Memory B cell (primary cell): ENCODE measurements at regions not wholly inside any gene's neighbourhood (a gene's known extent, or its start where the extent isn't known, plus 50 kb on each side); places are given as distances from the start of the nearest gene placed in this dataset.
"Not testable (repeated sequence)": the region's sequence is repeated elsewhere in the genome, so short reads cannot be mapped to it uniquely, and the experiment has no call there.

Experiments
- ATAC-seq: fragments of 150-1000 bp; cut with Tn5 transposase; 2 replicates; pipeline ENCODE4 v1.10.0; 2021; ENCODE audit warnings: low read depth, mild to moderate bottlenecking, moderate library complexity
- DNase-seq, 2 donors: peaks; one replicate each; pipeline ENCODE4 v3.0.0; 2022; ENCODE audit warnings: low spot score in 2 of 2
- H3K27ac Mint-ChIP-seq: one replicate; pipeline ENCODE4 v1.8.0; 2022; ENCODE audit warnings: mild to moderate bottlenecking, moderate library complexity, mixed read lengths
- H3K27me3 Mint-ChIP-seq: one replicate; pipeline ENCODE4 v1.8.0; 2022; ENCODE audit warnings: mixed read lengths
- H3K36me3 Mint-ChIP-seq: one replicate; pipeline ENCODE4 v1.8.0; 2022; ENCODE audit warnings: mild to moderate bottlenecking, mixed read lengths
- H3K4me1 Mint-ChIP-seq: one replicate; pipeline ENCODE4 v1.8.0; 2022; ENCODE audit warnings: mixed read lengths
- H3K4me3 Mint-ChIP-seq: one replicate; pipeline ENCODE4 v1.8.0; 2022; ENCODE audit warnings: mild to moderate bottlenecking, moderate library complexity, mixed read lengths
- H3K9me3 Mint-ChIP-seq: one replicate; pipeline ENCODE4 v1.8.0; 2022; ENCODE audit warnings: mixed read lengths

DNA sequence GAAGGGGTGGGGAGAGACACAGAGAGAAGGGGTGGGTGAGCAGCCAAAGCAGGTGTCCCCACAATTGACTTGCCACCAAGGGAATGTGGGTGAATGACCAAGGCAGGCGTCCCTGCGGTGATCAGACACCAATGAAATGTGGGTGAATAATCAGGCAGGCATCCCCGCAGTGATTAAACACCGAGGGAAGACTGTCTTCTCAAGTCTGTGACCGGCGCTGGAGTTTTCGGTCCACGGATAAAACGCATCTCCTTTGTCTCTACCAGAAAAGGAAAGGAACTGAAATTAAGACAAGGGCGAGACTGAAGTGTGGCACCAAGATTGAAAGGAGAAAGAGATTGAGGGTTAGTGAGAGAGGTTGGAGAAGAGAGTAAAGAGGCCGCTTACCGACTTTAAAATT, 90.0 kb upstream of the NUDT6 start:
- H3K4me3 Mint-ChIP-seq, H3K9me3 Mint-ChIP-seq, DNase-seq, H3K4me1 Mint-ChIP-seq, H3K27me3 Mint-ChIP-seq, H3K27ac Mint-ChIP-seq, ATAC-seq: not testable (repeated sequence)
- peaks cover 41% of the 10 kb centered on the region for H3K36me3 Mint-ChIP-seq

DNA sequence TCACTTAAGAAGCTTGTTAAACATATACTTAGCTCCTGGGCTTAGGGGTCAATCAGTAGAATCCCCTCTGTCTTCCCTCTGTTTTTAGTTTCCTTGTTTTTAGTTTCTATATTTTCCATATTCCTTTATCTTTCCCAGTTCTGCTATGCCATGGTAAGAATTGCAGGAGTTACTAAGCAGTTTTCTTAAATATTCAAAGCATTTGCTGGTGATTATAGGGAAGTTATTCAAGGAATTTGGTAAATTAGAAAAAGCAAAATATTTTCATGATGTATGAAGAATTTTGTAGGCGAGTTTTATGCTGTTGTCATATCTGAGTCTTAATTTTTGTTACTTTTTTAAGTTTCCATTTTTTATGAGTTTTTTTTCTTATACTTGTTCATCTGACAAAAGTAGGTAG, 91.6 kb upstream of the NUDT6 start:
- H3K4me1 Mint-ChIP-seq = peaks cover 10% of the 10 kb centered on the region
- DNase-seq = no peak
- no peak overlapping the region for H3K27ac Mint-ChIP-seq

DNA sequence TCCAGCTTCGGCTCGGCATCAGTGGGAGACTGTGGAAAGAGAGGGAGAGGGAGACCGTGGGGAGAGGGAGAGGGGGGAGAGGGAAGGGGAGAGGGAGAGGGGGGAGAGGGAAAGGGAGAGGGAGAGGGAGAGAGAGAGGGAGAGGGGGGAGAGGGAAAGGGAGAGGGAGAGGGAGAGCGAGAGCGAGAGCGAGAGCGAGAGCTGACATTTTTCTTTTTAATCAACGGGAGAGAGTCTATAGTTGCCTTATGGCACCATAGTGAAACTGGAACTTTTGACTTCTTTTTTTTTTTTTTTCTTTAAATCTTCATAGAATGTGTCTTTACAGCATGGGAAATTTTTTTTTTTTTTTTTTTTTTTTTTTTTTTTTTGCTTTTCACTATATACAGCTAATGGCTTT, 94.7 kb upstream of the NUDT6 start:
- no peaks in the 10 kb centered on the region for H3K27me3 Mint-ChIP-seq
- DNase-seq = no peak
- H3K36me3 Mint-ChIP-seq = peaks cover 18% of the 10 kb centered on the region
- H3K4me3 Mint-ChIP-seq = no peak overlapping the region
- no peaks in the 10 kb centered on the region for H3K9me3 Mint-ChIP-seq
- ATAC-seq = no peak
- no peak overlapping the region for H3K27ac Mint-ChIP-seq
- H3K4me1 Mint-ChIP-seq = peaks cover 3% of the 10 kb centered on the region

More for the DNA sequence above, 91.6 kb upstream of the NUDT6 start:
- peaks cover 3% of the 10 kb centered on the region for H3K9me3 Mint-ChIP-seq
- H3K4me3 Mint-ChIP-seq = no peak overlapping the region
- ATAC-seq = no peak
- no peaks in the 10 kb centered on the region for H3K27me3 Mint-ChIP-seq
- peaks cover 31% of the 10 kb centered on the region for H3K36me3 Mint-ChIP-seq

DNA sequence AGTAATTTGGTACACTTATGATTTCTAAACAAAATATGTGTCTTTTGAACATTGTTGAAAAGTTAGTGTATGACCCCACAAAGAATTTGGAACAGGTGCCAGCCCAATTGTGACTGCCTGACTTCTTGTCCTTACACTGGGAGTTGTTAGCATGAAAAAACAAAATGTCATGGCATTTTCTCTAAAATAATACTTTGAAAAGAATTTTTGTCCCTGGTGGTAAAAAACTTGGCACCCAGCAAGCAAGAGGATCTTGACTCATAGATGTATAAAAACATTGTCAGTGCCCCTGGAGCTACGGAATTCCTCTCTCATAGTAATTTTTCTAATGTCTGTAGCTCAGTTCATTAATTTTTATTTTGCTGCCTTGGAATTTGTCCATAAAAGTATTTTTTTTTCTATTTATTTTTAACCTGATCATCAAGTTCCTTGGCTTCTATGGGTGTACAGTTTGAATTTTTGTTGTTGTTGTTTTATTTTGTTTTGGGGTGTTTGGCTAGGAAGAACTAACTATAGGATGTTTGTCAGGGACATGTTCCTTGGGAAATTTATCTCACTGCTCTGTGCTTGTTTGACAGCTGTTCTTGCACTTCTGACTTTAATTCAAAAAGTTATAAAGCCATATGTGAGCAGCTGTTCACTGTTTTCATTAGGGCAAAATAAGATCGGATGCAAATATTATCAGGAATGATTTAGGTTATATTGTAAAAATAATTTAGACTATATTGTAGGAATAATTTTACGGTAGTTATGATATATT, 95.4 kb upstream of the NUDT6 start:
- no peaks in the 10 kb centered on the region for H3K9me3 Mint-ChIP-seq
- H3K36me3 Mint-ChIP-seq = peaks cover 15% of the 10 kb centered on the region
- peaks cover 2% of the 10 kb centered on the region for H3K4me1 Mint-ChIP-seq
- H3K27ac Mint-ChIP-seq = peak overlapping the region; percentile 59
- DNase-seq = no peak
- no peaks in the 10 kb centered on the region for H3K27me3 Mint-ChIP-seq
- H3K4me3 Mint-ChIP-seq = no peak overlapping the region
- no peak for ATAC-seq

DNA sequence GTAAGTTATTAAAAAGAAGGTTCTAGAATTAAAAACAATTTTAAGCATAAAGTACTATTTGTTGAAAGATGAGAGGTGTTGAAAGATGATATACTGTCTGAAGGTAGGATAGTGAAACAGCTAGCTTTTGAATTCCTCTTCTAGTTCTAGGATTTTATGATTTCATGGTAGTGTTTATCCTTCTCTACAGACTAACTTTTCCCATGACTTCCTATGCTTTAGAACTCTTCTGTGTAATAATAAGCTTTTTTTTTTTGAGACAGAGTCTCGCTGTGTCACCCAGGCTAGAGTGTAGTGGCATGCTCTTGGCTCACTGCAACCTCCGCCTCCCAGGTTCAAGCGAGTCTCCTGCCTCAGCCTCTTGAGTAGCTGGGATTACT, 96.0 kb upstream of the NUDT6 start:
- H3K9me3 Mint-ChIP-seq = no peaks in the 10 kb centered on the region
- H3K36me3 Mint-ChIP-seq = peaks cover 15% of the 10 kb centered on the region
- no peak overlapping the region for H3K4me3 Mint-ChIP-seq
- H3K4me1 Mint-ChIP-seq = peaks cover 2% of the 10 kb centered on the region
- DNase-seq (no peak), ATAC-seq (no peak)
- H3K27ac Mint-ChIP-seq = no peak overlapping the region
- H3K27me3 Mint-ChIP-seq = no peaks in the 10 kb centered on the region

DNA sequence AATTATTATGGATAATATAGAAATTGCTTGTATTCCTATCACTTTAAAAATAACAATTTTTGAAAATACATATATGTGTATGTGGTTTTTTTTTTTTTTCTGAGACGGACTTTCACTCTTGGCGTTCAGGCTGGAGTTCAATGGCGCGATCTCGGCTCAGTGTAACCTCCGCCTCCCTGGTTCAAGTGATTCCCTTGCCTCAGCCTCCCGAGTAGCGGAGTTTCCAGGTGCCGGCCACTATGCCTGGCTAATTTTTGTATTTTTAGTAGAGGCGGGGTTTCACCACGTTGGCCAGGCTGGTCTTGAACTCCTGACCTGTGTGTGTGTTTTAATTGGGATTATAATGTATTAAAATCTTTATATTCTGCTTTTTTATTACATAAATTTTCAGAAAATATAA, 97.9 kb upstream of the NUDT6 start:
- Mint-ChIP-seq H3K27ac (no peak overlapping the region), H3K4me3 (no peak overlapping the region), H3K9me3 (no peaks in the 10 kb centered on the region), H3K36me3 (peaks cover 16% of the 10 kb centered on the region), H3K27me3 (no peaks in the 10 kb centered on the region), H3K4me1 (peaks cover 5% of the 10 kb centered on the region)
- DNase-seq (no peak), ATAC-seq (no peak)

DNA sequence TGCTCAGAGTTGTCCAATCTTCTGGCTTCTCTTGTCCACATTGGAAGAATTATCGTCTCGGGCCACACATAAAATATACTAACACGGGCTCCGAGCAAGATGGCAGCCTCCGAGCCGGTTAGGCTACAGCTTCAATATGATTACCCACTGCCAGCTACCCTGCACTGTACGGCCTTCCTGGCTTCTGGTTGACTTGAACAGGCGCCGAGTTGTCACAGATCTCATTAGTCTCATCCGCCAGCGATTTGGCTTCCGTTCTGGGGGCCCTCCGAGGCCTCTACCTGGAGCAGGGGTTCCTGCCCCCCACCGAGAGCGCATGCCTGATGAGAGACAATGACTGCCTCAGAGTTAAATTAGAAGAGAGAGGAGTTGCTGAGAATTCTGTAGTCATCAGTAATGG, 101.2 kb upstream of the NUDT6 start:
- ATAC-seq (no peak), DNase-seq (no peak)
- H3K27me3 Mint-ChIP-seq = no peaks in the 10 kb centered on the region
- H3K9me3 Mint-ChIP-seq = no peaks in the 10 kb centered on the region
- H3K4me3 Mint-ChIP-seq = no peak overlapping the region
- no peak overlapping the region for H3K27ac Mint-ChIP-seq
- H3K4me1 Mint-ChIP-seq = peaks cover 5% of the 10 kb centered on the region
- H3K36me3 Mint-ChIP-seq = peaks cover 17% of the 10 kb centered on the region

DNA sequence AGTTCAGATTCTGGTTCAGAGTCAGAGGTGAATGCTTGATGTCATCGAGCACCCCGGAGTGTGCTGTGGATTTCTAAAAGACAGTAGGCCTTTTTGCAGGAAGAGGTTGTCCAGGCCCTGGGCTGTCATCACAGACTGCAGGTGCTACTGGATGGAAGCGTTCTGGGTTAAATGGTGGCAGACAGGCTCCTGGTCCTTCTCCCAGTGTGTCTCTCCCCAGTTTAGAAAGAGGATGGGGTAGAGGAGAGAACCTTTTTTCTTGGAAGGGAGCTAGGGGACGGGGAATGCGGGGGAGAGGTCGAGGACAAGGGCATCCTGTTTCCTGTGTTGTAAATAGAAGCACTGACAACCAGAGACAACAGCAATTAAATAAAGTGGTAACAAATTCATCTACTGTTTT, 102.3 kb upstream of the NUDT6 start:
- DNase-seq (no peak), ATAC-seq (no peak)
- Mint-ChIP-seq H3K4me3 (no peak overlapping the region), H3K27me3 (no peaks in the 10 kb centered on the region), H3K27ac (peak overlapping the region; percentile 13), H3K9me3 (no peaks in the 10 kb centered on the region), H3K36me3 (peaks cover 15% of the 10 kb centered on the region), H3K4me1 (peaks cover 5% of the 10 kb centered on the region)

DNA sequence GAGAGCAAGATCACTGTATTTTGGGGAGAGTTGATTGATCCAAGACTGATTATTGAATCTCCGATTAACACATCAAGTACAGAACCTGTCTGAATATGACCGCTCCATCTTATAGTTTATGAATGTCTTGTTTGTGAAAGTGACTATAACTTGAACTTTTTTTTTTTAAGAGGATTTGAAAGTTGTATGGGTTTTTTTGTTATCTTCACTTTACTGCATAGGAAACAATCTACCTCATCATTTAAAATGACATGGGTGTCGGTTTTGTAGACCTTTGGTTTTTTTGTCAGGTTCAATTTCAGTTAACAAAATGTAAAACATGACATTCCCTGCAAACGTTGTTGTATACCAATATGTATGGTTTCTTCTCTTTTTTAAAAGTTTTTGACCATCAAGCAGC, 103.0 kb upstream of the NUDT6 start:
- Mint-ChIP-seq H3K9me3 (no peaks in the 10 kb centered on the region), H3K27ac (no peak overlapping the region), H3K27me3 (no peaks in the 10 kb centered on the region), H3K36me3 (peaks cover 13% of the 10 kb centered on the region), H3K4me3 (no peak overlapping the region), H3K4me1 (peaks cover 5% of the 10 kb centered on the region)
- DNase-seq = no peak
- no peak for ATAC-seq

DNA sequence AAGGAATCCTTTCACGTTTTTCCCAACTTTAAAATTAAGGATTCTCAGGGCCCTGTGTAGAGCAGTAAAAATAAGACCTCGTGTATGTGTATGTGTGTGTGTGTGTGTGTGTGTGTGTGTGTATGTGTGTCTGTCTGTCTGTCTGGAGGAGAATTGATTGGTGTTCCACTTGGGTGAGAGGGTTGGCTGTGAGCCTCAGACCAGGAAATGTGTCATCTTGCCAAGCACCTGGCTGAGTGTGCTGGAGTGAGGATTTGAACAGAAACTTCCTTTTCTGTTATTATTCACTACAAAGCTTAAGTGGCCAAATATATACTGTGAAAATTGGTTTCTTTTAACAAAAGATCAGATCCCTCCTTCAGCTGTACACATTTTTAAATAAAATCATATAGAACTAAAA, 103.6 kb upstream of the NUDT6 start:
- ATAC-seq, H3K27me3 Mint-ChIP-seq: not testable (repeated sequence)
- H3K36me3 Mint-ChIP-seq = peaks cover 12% of the 10 kb centered on the region

DNA sequence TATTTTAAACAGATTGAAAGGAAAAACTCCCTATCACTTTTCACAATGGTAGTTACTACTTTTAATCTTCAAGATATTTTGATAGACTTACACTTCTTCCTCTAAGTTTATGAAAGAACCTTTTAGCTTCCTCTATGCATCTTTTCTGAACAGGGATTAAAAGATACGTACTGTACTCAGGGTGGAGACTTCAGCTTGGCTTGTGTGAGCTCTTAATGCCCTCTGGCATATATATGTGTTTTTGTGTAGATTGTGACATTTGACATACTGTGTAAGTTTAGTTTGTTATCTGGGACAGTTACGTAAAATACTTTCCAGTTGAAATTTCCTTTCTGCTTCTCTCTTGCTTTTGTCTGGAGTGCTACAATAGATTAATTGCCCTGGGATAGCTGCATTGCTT, 109.3 kb upstream of the NUDT6 start:
- no peak overlapping the region for H3K4me3 Mint-ChIP-seq
- ATAC-seq = no peak
- no peaks in the 10 kb centered on the region for H3K9me3 Mint-ChIP-seq
- no peak overlapping the region for H3K27ac Mint-ChIP-seq
- H3K36me3 Mint-ChIP-seq = peaks cover 20% of the 10 kb centered on the region
- H3K4me1 Mint-ChIP-seq = no peaks in the 10 kb centered on the region
- no peak for DNase-seq
- H3K27me3 Mint-ChIP-seq = no peaks in the 10 kb centered on the region

More for the DNA sequence above, 103.6 kb upstream of the NUDT6 start:
- H3K4me1 Mint-ChIP-seq, H3K9me3 Mint-ChIP-seq, DNase-seq, H3K4me3 Mint-ChIP-seq: not testable (repeated sequence)
- H3K27ac Mint-ChIP-seq = peak overlapping the region; percentile 28

DNA sequence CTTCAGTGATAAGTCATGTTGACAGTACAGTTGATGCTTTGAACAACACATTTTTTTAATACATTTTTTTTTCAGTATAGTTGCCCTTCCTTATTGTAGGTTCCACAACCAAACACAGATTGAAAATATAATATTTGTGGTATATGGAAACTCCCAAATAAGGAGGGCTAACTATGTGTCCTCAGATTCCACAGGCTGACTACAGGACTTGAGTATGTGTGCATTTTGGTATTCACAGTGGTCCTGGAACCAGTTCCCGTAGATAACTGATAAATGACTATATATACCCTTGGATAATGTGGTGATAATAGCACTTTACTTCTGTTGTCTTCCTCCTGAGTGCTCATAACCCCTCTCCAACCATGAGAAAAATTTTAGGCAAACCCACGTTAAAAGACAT, 111.6 kb upstream of the NUDT6 start:
- Mint-ChIP-seq H3K4me1 (no peaks in the 10 kb centered on the region), H3K36me3 (peaks cover 19% of the 10 kb centered on the region), H3K4me3 (no peak overlapping the region), H3K9me3 (no peaks in the 10 kb centered on the region), H3K27ac (no peak overlapping the region), H3K27me3 (no peaks in the 10 kb centered on the region)
- DNase-seq (no peak), ATAC-seq (no peak)

DNA sequence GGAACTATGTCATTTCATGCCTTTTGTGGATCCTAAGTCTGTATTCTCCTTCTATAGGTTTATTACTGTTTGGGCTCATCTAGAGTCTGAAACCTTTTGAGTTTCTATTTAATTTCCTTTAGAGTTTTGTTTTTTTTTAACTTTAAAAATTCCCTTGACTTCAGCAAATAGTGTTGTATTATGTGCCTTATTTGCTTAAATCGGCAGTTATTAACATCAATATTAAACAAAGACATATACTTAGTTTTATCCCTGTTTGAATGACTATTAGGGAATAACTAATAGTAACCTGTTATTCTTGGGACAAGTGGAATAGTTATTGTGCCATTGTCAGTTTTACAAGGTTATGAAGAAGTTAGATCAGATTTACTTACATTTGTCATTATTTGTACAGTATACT, 112.8 kb upstream of the NUDT6 start:
- H3K27me3 Mint-ChIP-seq = no peaks in the 10 kb centered on the region
- ATAC-seq = no peak
- H3K4me3 Mint-ChIP-seq = no peak overlapping the region
- no peak for DNase-seq
- H3K27ac Mint-ChIP-seq = no peak overlapping the region
- H3K9me3 Mint-ChIP-seq = peaks cover 3% of the 10 kb centered on the region
- H3K4me1 Mint-ChIP-seq = no peaks in the 10 kb centered on the region
- peaks cover 19% of the 10 kb centered on the region for H3K36me3 Mint-ChIP-seq

DNA sequence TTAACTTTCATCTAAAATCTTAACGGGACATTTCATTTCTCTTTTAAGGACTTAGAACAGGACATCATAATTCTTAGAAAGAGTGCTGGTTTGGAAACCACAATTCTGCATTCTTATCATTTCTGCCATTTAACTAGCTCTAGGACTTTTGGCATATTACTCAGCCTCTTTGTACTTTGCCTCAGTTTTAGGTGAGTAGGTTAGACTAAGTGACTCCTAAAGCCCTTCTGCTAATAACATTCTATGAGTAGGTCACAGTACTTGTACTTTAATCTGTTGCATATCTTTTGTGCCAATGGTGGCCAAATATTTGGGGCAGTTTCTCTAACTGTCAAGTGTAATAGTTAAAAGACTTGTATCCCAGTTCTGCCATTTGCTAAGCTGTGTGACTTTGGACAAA, 115.4 kb upstream of the NUDT6 start:
- H3K4me3 Mint-ChIP-seq = no peak overlapping the region
- H3K9me3 Mint-ChIP-seq = peaks cover 9% of the 10 kb centered on the region
- ATAC-seq (no peak), DNase-seq (no peak)
- H3K27me3 Mint-ChIP-seq = no peaks in the 10 kb centered on the region
- no peak overlapping the region for H3K27ac Mint-ChIP-seq
- H3K4me1 Mint-ChIP-seq = no peaks in the 10 kb centered on the region
- peaks cover 23% of the 10 kb centered on the region for H3K36me3 Mint-ChIP-seq

DNA sequence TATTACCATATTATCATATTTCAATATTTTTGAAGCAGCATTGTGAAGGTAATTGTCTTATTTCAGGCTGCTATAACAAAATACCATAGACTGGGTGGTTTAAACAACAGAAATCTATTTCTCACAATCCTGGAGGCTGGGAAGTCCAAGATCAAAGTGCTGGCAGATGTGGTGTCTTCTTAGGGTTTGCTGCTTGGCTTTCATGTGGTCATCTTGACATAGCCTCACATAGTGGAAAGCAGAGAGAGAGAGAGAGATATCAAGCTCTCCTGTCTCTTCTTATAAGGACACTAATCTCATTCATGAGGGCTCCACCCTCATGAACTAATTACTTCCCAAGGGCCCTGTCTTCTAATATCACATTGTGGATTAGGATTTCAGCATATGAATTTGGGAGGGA, 119.7 kb upstream of the NUDT6 start:
- no peak for DNase-seq
- no peak overlapping the region for H3K4me3 Mint-ChIP-seq
- peaks cover 18% of the 10 kb centered on the region for H3K9me3 Mint-ChIP-seq
- no peak for ATAC-seq
- H3K27ac Mint-ChIP-seq = no peak overlapping the region
- H3K27me3 Mint-ChIP-seq = no peaks in the 10 kb centered on the region
- no peaks in the 10 kb centered on the region for H3K4me1 Mint-ChIP-seq
- peaks cover 42% of the 10 kb centered on the region for H3K36me3 Mint-ChIP-seq
